GM20000 (cell line): ENCODE measurements at regions not wholly inside any gene's neighbourhood (a gene's known extent, or its start where the extent isn't known, plus 50 kb on each side); places are given as distances from the start of the nearest gene placed in this dataset.

Experiments used
- DNase-seq: peaks from one replicate; pipeline ENCODE4 v3.0.0; 2012; ENCODE audit warnings: low spot score
- TF ChIP-seq, protein P1 (sequence below): IDR thresholded peaks from 2 replicates; pipeline ENCODE4 v1.5.1; 2012; ENCODE audit warnings: mild to moderate bottlenecking, control low read depth; ENCODE audit errors: extremely low read depth, missing control alignments

- no peak for DNase-seq
Observed at GRCh38 chr13:50437252-50437651, 406.2 kb downstream of the DLEU7 start.

GRCh38 chr13:50438351-50438750 lies 405.1 kb downstream of the DLEU7 start:
- DNase-seq = no peak
- TF ChIP-seq, protein P1, sequence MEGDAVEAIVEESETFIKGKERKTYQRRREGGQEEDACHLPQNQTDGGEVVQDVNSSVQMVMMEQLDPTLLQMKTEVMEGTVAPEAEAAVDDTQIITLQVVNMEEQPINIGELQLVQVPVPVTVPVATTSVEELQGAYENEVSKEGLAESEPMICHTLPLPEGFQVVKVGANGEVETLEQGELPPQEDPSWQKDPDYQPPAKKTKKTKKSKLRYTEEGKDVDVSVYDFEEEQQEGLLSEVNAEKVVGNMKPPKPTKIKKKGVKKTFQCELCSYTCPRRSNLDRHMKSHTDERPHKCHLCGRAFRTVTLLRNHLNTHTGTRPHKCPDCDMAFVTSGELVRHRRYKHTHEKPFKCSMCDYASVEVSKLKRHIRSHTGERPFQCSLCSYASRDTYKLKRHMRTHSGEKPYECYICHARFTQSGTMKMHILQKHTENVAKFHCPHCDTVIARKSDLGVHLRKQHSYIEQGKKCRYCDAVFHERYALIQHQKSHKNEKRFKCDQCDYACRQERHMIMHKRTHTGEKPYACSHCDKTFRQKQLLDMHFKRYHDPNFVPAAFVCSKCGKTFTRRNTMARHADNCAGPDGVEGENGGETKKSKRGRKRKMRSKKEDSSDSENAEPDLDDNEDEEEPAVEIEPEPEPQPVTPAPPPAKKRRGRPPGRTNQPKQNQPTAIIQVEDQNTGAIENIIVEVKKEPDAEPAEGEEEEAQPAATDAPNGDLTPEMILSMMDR = no peak

More at GRCh38 chr13:50437252-50437651, 406.2 kb downstream of the DLEU7 start:
- TF ChIP-seq, protein P1 = no peak

- TF ChIP-seq, protein P1 = no peak
- DNase-seq = no peak
Observed at GRCh38 chr13:50441130-50441529, 402.4 kb downstream of the DLEU7 start.

DNA sequence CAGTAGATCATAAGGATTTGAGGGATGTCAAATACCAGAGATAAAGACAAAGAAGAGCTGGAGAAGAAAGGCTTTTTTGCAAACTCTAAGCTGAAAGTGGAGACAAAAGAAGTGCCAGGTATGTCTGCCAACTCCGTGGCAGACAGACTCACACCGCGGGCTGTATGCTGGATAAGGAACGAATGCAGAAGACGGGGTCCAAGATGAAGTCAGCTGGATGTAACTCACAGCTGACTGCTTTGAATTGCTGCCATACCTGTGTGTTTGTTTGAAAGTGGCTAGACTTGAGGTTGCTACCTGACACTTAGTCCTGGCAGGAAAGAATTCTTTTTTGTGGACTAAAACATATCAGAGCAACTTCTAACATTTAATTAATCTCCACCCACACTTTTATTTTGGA lies 398.8 kb downstream of the DLEU7 start:
- DNase-seq = no peak
- TF ChIP-seq, protein P1 = no peak

DNA sequence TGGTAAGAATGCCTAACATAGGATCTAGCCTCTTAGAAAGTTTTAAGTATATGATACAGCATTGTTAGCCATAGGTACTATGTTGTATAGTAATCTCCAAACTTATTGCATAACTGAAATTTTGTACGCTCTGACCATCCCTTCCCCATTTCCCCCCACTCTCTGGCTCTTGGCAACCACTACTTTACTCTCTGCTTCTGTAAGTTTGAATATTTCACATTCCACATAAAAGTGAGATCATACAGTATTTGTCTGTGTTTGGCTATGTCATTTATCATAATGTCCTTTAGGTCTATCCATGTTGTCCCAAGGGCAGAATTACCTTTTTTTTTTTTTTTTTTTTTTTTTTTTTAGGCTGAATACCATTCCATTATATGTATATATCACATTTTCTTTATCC lies 396.9 kb downstream of the DLEU7 start:
- TF ChIP-seq, protein P1 = no peak
- DNase-seq = no peak

DNA sequence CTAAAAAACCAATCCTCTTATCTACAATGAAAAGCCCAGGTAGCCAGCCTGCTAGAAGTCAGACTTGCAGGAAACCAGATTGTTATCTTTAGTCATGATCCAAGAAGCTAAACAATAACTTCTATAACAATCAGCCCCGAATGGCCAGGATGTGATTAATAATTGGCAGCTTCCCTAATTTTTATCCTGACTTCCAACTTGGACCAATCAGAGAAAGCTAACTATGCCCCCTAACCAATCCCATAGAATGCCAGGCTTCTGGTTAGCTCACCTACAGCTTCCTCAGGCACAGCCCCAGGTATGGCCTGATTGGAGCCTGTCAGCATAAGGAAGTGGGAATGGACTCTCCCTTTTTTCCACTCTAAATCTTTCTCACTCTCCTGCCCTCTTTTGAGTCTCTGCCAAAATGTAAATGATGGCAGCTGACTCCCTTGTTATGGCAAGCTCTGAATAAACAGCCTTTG lies 394.9 kb downstream of the DLEU7 start:
- DNase-seq = no peak

GRCh38 chr13:50449465-50449864 lies 394.0 kb downstream of the DLEU7 start:
- no peak for DNase-seq
- TF ChIP-seq, protein P1 = no peak

More for the DNA sequence above, 394.9 kb downstream of the DLEU7 start:
- TF ChIP-seq, protein P1 = no peak
